ENCODE measurements at regions not wholly inside any gene's neighbourhood (a gene's known extent, or its start where the extent isn't known, plus 50 kb on each side); places are given as distances from the start of the nearest gene placed in this dataset.

- DNase-seq (ENCODE audit: insufficient read length, low spot score) (no peak), FAIRE-seq (no peak)
- no peak for TF ChIP-seq CTCF (IDR thresholded peaks at IDR 0.05; ENCODE audit: insufficient read depth, missing control alignments)
Measured at GRCh38 chr12:23041774-23042173, 416.8 kb downstream of the ETNK1 start.

- no peak for TF ChIP-seq CTCF (IDR thresholded peaks at IDR 0.05; ENCODE audit: insufficient read depth, missing control alignments)
- DNase-seq (ENCODE audit: insufficient read length, low spot score) (no peak), FAIRE-seq (no peak)
Measured at GRCh38 chr12:23043646-23044045, 418.7 kb downstream of the ETNK1 start.

GRCh38 chr12:23049180-23049579 is 424.2 kb downstream of the ETNK1 start:
- DNase-seq (ENCODE audit: insufficient read length, low spot score) = no peak
- TF ChIP-seq CTCF (IDR thresholded peaks at IDR 0.05; ENCODE audit: insufficient read depth, missing control alignments) = no peak
- FAIRE-seq = no peak

GRCh38 chr12:23055004-23055403 is 430.0 kb downstream of the ETNK1 start:
- DNase-seq (ENCODE audit: insufficient read length, low spot score) (no peak), FAIRE-seq (no peak)
- TF ChIP-seq CTCF (IDR thresholded peaks at IDR 0.05; ENCODE audit: insufficient read depth, missing control alignments) = peak; percentile 64

GRCh38 chr12:23057571-23057970 is 432.6 kb downstream of the ETNK1 start:
- DNase-seq (ENCODE audit: insufficient read length, low spot score) (no peak), FAIRE-seq (no peak)
- no peak for TF ChIP-seq CTCF (IDR thresholded peaks at IDR 0.05; ENCODE audit: insufficient read depth, missing control alignments)

- DNase-seq (ENCODE audit: insufficient read length, low spot score) = no peak
Measured at GRCh38 chr12:23060161-23060560, 435.2 kb downstream of the ETNK1 start.

GRCh38 chr12:23063206-23063605 is 438.2 kb downstream of the ETNK1 start:
- no peak for FAIRE-seq
- TF ChIP-seq CTCF (IDR thresholded peaks at IDR 0.05; ENCODE audit: insufficient read depth, missing control alignments) = no peak
- no peak for DNase-seq (ENCODE audit: insufficient read length, low spot score)

More at GRCh38 chr12:23060161-23060560, 435.2 kb downstream of the ETNK1 start:
- no peak for TF ChIP-seq CTCF (IDR thresholded peaks at IDR 0.05; ENCODE audit: insufficient read depth, missing control alignments)
- no peak for FAIRE-seq
